ENCODE measurements at regions not wholly inside any gene's neighbourhood (a gene's known extent, or its start where the extent isn't known, plus 50 kb on each side); places are given as distances from the start of the nearest gene placed in this dataset.

- TF ChIP-seq POLR2A (IDR thresholded peaks at IDR 0.05; ENCODE audit: low read depth, low read length) (no peak), GATA2 (IDR thresholded peaks at IDR 0.05; ENCODE audit: insufficient read depth, insufficient read length, low read depth, low read length) (no peak), POLR2AphosphoS5 (IDR thresholded peaks at IDR 0.05; ENCODE audit: insufficient read depth, low read depth, low read length) (no peak)
Measured at GRCh38 chr15:31605467-31605931, 278.9 kb downstream of the KLF13 start.

Data from endothelial cell of umbilical vein (primary cell).